Common myeloid progenitor, CD34-positive (primary cell): ENCODE measurements at regions not wholly inside any gene's neighbourhood (a gene's known extent, or its start where the extent isn't known, plus 50 kb on each side); places are given as distances from the start of the nearest gene placed in this dataset.

Experiments used
- CTCF ChIA-PET: fragments of 350-600 bp; sonication (Branson Sonifier 250); formaldehyde crosslinking; loops from one replicate; lab custom pipeline; 2021; ENCODE audit warnings: antibody characterized with exemption; lab: Charles Lee
- POLR2A ChIA-PET: fragments of 350-600 bp; sonication (Branson Sonifier 250); formaldehyde crosslinking; loops from one replicate; lab custom pipeline; 2021; ENCODE audit warnings: antibody characterized with exemption; lab: Charles Lee
- DNase-seq, 3 donors: peaks; one replicate each; pipeline versions ENCODE4 v3.0.0 to v3.0.0-alpha.2; 2013
- H3K27ac ChIP-seq, 2 experiments: 1 replicate in 1 of 2; 2 replicates in 1 of 2; pipeline ENCODE4 v1.7.0; 2013; ENCODE audit warnings: inconsistent platforms in 2 of 2, low read length in 2 of 2, mild to moderate bottlenecking in 2 of 2, low read depth in 1 of 2, moderate library complexity in 1 of 2; ENCODE audit not compliant: severe bottlenecking in 2 of 2, insufficient read depth in 1 of 2, poor library complexity in 1 of 2
- H3K27me3 ChIP-seq, 5 experiments: replicated peaks in 2 of 5; 1 replicate in 3 of 5; 2 replicates in 2 of 5; pipeline versions ENCODE4 v1.6.1 to v1.7.0; 2013; ENCODE audit warnings: low read length in 4 of 5, mild to moderate bottlenecking in 2 of 5, moderate library complexity in 2 of 5, inconsistent platforms in 1 of 5; ENCODE audit not compliant: insufficient read depth in 5 of 5, control insufficient read depth in 4 of 5
- H3K36me3 ChIP-seq, 4 experiments: 1 replicate in 2 of 4; 2 replicates in 2 of 4; pipeline versions ENCODE4 v1.6.1 to v1.7.0; 2013; ENCODE audit warnings: low read length in 3 of 4, control low read depth in 1 of 4, mild to moderate bottlenecking in 1 of 4; ENCODE audit not compliant: control insufficient read depth in 4 of 4, insufficient read depth in 4 of 4
- H3K4me1 ChIP-seq, 4 experiments: 1 replicate in 3 of 4; 2 replicates in 1 of 4; pipeline versions ENCODE4 v1.6.1 to v1.7.1; 2013; ENCODE audit warnings: low read length in 3 of 4, mild to moderate bottlenecking in 3 of 4, control low read depth in 1 of 4, inconsistent platforms in 1 of 4, moderate library complexity in 1 of 4; ENCODE audit not compliant: control insufficient read depth in 4 of 4, insufficient read depth in 4 of 4; ENCODE audit errors: control extremely low read depth in 1 of 4
- H3K4me3 ChIP-seq, 7 experiments: 1 replicate in 4 of 7; 2 replicates in 3 of 7; pipeline versions ENCODE4 v1.5.1 to v1.7.0; 2013; ENCODE audit warnings: mild to moderate bottlenecking in 7 of 7, low read length in 6 of 7, moderate library complexity in 6 of 7, inconsistent platforms in 2 of 7, low read depth in 2 of 7, control low read depth in 1 of 7; ENCODE audit not compliant: insufficient read depth in 4 of 7, control insufficient read depth in 1 of 7; ENCODE audit errors: extremely low read depth in 1 of 7
- H3K9me3 ChIP-seq, 5 experiments: 1 replicate in 4 of 5; 2 replicates in 1 of 5; pipeline versions ENCODE4 v1.6.1 to v1.7.1; 2013; ENCODE audit warnings: low read length in 4 of 5, mild to moderate bottlenecking in 2 of 5, inconsistent platforms in 1 of 5, low read depth in 1 of 5, moderate library complexity in 1 of 5; ENCODE audit not compliant: control insufficient read depth in 4 of 5, insufficient read depth in 2 of 5; ENCODE audit errors: control extremely low read depth in 1 of 5
- WGBS: methylation state at CpG from one replicate; pipeline ENCODE4 v1.1.5; 2013; ENCODE audit not compliant: insufficient coverage; 5-methylcytosine and 5-hydroxymethylcytosine counted together

DNA sequence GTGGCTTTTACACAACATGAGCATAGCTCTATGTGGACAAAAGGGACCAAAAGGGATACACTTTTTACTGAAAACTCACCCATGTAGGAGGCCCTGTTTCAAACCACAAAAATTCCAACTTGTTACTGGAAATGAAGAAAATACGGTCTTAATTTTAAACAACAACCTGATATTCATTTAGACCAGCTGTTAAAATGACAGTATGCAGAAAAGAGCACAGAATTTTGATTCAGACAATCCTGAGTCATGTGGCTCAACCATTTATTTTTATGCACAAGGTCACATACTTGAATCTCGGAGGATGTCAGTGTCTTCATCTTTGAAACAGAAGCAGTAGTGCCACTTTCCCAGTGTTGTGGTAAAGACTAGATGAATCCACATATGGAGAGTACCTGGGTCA is 426.5 kb upstream of the NFE2L3 start:
- H3K4me1 ChIP-seq = no peaks in the 10 kb centered on the region
- POLR2A ChIA-PET = no interaction called here
- DNase-seq = no peak
- H3K4me3 ChIP-seq = no peak overlapping the region
- peaks cover 0 to 2% (median 0%) of the 10 kb centered on the region in 5 experiments for H3K27me3 ChIP-seq
- WGBS = 100% methylated on average over 2 of the region's 2 CpGs
- CTCF ChIA-PET = interaction anchor here (1.3 kb wide), 1 partner anchor 16 kb away, joined by 3 read pairs; no protein-coding TSS in a partner anchor
- H3K9me3 ChIP-seq = no peaks in the 10 kb centered on the region
- H3K36me3 ChIP-seq = no peaks in the 10 kb centered on the region
- H3K27ac ChIP-seq = no peak overlapping the region

DNA sequence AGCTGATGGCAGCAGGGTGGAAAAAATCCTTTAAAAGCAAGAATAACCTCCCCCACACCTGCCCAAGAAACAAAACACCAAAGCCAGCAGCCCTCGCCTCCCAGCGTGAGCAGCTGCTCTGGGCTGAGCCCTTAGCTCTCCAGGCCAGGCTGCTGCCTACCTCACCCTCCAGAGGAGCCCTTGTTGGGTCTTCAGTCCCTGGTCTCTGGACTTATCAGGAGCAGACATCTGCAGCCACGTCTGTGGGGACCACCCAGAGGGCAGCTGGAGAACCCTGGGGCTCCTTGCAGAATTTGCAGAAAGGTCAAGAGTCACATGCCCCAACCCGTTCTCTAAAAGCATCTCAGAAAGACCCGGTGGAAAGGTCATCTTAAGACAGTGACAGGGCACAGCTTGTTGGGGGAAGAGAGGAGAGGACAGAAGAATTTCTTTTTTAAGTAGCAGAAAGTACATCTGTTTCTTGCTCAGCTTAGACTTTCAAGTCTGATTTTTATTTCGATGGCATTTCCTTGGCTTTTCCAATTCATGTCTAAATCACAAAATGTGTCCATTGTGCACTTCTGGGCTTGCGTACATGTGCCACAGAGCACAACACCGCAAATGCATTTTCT is 425.7 kb upstream of the NFE2L3 start:
- Histone ChIP-seq H3K4me1 (no peaks in the 10 kb centered on the region), H3K9me3 (no peaks in the 10 kb centered on the region), H3K27me3 (peaks cover 0 to 2% (median 0%) of the 10 kb centered on the region in 5 experiments), H3K36me3 (no peaks in the 10 kb centered on the region), H3K4me3 (no peak overlapping the region), H3K27ac (no peak overlapping the region)
- ChIA-PET CTCF (interaction anchor here (1.3 kb wide), 1 partner anchor 17 kb away, joined by 3 read pairs; no protein-coding TSS in a partner anchor), POLR2A (no interaction called here)
- no peak for DNase-seq
- 89% methylated on average over 7 of the region's 8 CpGs for WGBS

DNA sequence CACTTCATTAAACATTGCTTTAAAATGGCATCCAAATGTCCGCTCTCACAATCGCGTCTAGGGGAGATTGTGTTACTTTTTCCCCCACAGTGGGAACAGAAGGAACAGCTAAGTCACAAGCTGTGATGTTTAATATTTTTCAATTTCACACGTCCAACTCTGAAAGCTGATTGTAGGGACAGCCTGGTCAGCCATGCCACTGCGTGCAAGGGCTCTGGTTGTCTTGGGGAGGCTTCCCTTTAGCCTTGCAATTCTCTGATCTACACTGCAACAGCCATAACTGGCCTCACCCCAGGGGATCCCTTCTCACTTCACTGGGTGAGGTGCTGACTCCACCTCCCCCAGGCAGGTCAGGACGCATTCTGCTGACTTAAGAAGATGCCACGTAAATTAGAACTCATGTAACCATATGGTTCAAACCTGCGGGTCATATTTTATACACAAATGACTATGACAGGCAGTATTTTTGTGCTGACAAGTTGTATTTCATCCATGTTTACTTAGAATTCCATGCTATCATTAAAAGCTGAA is 425.2 kb upstream of the NFE2L3 start:
- Histone ChIP-seq H3K9me3 (no peaks in the 10 kb centered on the region), H3K36me3 (no peaks in the 10 kb centered on the region), H3K27ac (no peak overlapping the region), H3K4me1 (no peaks in the 10 kb centered on the region), H3K4me3 (no peak overlapping the region), H3K27me3 (peaks cover 0 to 2% (median 0%) of the 10 kb centered on the region in 5 experiments)
- no peak for DNase-seq
- CTCF ChIA-PET = interaction anchor here (1.2 kb wide), 1 partner anchor 16 kb away, joined by 3 read pairs; no protein-coding TSS in a partner anchor
- POLR2A ChIA-PET = no interaction called here
- WGBS = 96% methylated on average over 5 of the region's 8 CpGs

DNA sequence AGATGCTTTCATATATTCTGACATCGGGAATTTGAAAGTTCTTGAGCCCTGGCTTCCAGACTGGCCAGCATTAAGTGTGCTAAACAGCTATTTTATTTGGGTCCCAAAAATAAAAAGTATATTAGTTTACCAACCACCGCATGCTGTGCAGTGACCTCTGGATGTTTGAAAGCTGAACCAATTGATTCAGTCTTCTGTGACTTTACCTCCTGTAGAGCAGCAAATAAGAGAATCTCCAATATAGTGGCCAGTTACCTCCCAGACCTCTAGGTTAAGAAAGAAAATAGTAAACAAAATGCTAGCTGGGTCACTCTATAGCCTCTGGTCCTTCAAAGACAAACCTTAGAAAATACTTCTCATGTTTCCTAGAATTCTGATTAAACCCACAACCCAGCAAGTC is 424.6 kb upstream of the NFE2L3 start:
- Histone ChIP-seq H3K36me3 (no peaks in the 10 kb centered on the region), H3K27me3 (peaks cover 0 to 2% (median 0%) of the 10 kb centered on the region in 5 experiments), H3K9me3 (no peaks in the 10 kb centered on the region), H3K27ac (no peak overlapping the region), H3K4me1 (no peaks in the 10 kb centered on the region), H3K4me3 (no peak overlapping the region)
- no peak for DNase-seq
- ChIA-PET CTCF (interaction anchor here (1.2 kb wide), 1 partner anchor 15 kb away, joined by 3 read pairs; no protein-coding TSS in a partner anchor), POLR2A (no interaction called here)
- 100% methylated on average over 2 of the region's 2 CpGs for WGBS

DNA sequence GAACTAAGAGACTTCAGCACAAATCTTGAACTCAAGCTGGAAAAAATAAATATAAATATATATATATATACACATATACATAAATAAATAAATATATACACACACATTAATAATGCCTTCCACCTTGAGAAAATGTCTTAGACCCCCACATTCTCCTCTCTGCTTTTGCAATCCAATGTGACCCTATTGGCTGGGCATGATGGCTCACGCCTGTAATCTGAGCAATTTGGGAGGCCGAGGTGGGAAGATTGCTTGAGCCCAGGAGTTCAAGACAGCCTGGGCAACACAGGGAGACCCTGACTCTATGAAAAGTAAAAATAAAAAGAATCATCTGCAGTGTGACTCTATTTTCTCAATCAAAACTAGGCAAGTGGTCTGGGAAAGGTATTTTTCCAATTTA is 424.1 kb upstream of the NFE2L3 start:
- CTCF ChIA-PET = interaction anchor here (1.2 kb wide), 1 partner anchor 15 kb away, joined by 3 read pairs; no protein-coding TSS in a partner anchor
- H3K27ac ChIP-seq = no peak overlapping the region
- peaks cover 0 to 2% (median 0%) of the 10 kb centered on the region in 5 experiments for H3K27me3 ChIP-seq
- POLR2A ChIA-PET = no interaction called here
- 93% methylated on average over 2 of the region's 2 CpGs for WGBS
- no peaks in the 10 kb centered on the region for H3K4me1 ChIP-seq
- no peak overlapping the region for H3K4me3 ChIP-seq
- no peaks in the 10 kb centered on the region for H3K36me3 ChIP-seq
- DNase-seq = no peak
- H3K9me3 ChIP-seq = no peaks in the 10 kb centered on the region

DNA sequence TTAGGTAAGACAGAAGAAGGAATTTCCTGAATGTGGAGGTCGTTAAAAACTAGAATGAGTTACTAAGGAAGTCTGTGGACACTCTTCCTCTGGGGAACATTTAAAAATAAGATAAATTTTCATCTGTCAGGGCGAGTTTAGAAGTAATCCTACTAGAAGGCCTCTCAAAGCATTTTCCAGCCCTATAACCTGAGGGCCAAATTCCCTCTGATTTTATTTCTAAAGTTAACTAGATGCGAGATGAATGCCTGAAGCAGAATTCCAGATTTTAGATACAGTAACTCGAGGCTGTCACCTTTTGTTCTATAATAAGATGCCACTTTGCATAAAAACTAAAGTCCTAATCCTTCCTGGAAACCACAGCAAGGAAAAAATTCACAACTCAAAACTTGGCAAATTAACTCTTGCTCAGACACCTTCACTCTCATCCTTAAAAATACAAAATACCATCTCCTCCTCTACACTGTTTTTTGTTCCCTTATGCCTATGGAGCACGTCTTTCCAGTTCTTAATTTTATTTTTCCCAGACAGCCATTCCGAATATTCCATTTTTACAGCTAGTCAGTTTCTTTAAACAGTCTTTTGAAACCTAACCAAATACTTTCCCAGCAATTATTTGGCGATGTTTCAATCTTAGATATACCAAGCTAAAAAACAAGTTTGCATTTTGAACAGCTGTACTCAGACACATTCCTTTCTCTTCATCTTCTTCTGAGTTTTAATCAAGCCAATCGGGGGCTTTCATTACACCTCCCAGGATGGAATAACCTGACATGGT is 420.7 kb upstream of the NFE2L3 start:
- Histone ChIP-seq H3K4me3 (no peak overlapping the region), H3K4me1 (peaks cover 0 to 7% (median 4%) of the 10 kb centered on the region in 4 experiments), H3K36me3 (no peaks in the 10 kb centered on the region), H3K27ac (no peak overlapping the region), H3K27me3 (no peaks in the 10 kb centered on the region), H3K9me3 (no peaks in the 10 kb centered on the region)
- ChIA-PET POLR2A (no interaction called here), CTCF (interaction anchor here (1.0 kb wide), 1 partner anchor 8 kb away, joined by 4 read pairs; no protein-coding TSS in a partner anchor)
- no peak for DNase-seq
- 93% methylated on average over 6 of the region's 8 CpGs for WGBS
